CD4-positive, alpha-beta T cell treated with Interleukin-2 at 100 ng/mL for 4 hours (primary cell): ENCODE measurements at regions not wholly inside any gene's neighbourhood (a gene's known extent, or its start where the extent isn't known, plus 50 kb on each side); places are given as distances from the start of the nearest gene placed in this dataset.

Experiments
- DNase-seq: peaks from one replicate; pipeline ENCODE4 v3.0.0-alpha.2; 2020; ENCODE audit warnings: low spot score

GRCh38 chr5:67465537-67466207, 269.1 kb upstream of the CD180 start:
- no peak for DNase-seq

GRCh38 chr5:67462147-67462546, 265.5 kb upstream of the CD180 start:
- DNase-seq, result no peak

GRCh38 chr5:67459253-67459652, 262.7 kb upstream of the CD180 start:
- DNase-seq, result no peak

GRCh38 chr5:67455970-67456369, 259.4 kb upstream of the CD180 start:
- DNase-seq, result no peak

- no peak for DNase-seq
Observed at GRCh38 chr5:67454957-67455561, 258.5 kb upstream of the CD180 start.

- DNase-seq, result no peak
Observed at GRCh38 chr5:67453111-67453905, 256.7 kb upstream of the CD180 start.

GRCh38 chr5:67451640-67452279, 255.2 kb upstream of the CD180 start:
- DNase-seq, result no peak

GRCh38 chr5:67447732-67448131, 251.1 kb upstream of the CD180 start:
- no peak for DNase-seq

- no peak for DNase-seq
Observed at GRCh38 chr5:67437905-67438845, 241.6 kb upstream of the CD180 start.

- DNase-seq, result no peak
Observed at GRCh38 chr5:67435032-67435431, 238.4 kb upstream of the CD180 start.

GRCh38 chr5:67434466-67434865, 237.9 kb upstream of the CD180 start:
- DNase-seq, result no peak

- DNase-seq, result no peak
Observed at GRCh38 chr5:67432606-67433005, 236.0 kb upstream of the CD180 start.

GRCh38 chr5:67431191-67431590, 234.6 kb upstream of the CD180 start:
- no peak for DNase-seq

- no peak for DNase-seq
Observed at GRCh38 chr5:67427850-67428298, 231.3 kb upstream of the CD180 start.

- DNase-seq, result no peak
Observed at GRCh38 chr5:67426961-67427849, 230.6 kb upstream of the CD180 start.

- DNase-seq, result no peak
Observed at GRCh38 chr5:67425514-67425913, 228.9 kb upstream of the CD180 start.

- no peak for DNase-seq
Observed at GRCh38 chr5:67417839-67418238, 221.2 kb upstream of the CD180 start.

GRCh38 chr5:67416986-67417385, 220.4 kb upstream of the CD180 start:
- DNase-seq, result no peak

GRCh38 chr5:67416133-67416937, 219.7 kb upstream of the CD180 start:
- DNase-seq, result no peak

- no peak for DNase-seq
Observed at GRCh38 chr5:67414712-67415111, 218.1 kb upstream of the CD180 start.
